H9 (cell line): ENCODE measurements at regions not wholly inside any gene's neighbourhood (a gene's known extent, or its start where the extent isn't known, plus 50 kb on each side); places are given as distances from the start of the nearest gene placed in this dataset.

Source experiments
- DNase-seq: peaks from one replicate; pipeline ENCODE4 v3.0.0-alpha.2; 2017
- H2AFZ ChIP-seq: one replicate; pipeline ENCODE4 v1.6.1; 2013; ENCODE audit warnings: mild to moderate bottlenecking, low read length, control low read depth, moderate library complexity
- H2AK5ac ChIP-seq: 2 replicates; pipeline ENCODE4 v1.6.1; 2013; ENCODE audit warnings: low read length, control low read depth, mixed read lengths; ENCODE audit not compliant: insufficient read length
- H2BK120ac ChIP-seq: one replicate; pipeline ENCODE4 v1.6.1; 2013; ENCODE audit warnings: low read depth, mild to moderate bottlenecking, low read length, control low read depth, inconsistent platforms; ENCODE audit not compliant: poor library complexity, severe bottlenecking
- H2BK12ac ChIP-seq: 2 replicates; pipeline ENCODE4 v1.6.1; 2013; ENCODE audit warnings: low read length, control low read depth, mixed read lengths, low read depth; ENCODE audit not compliant: insufficient read length
- H2BK15ac ChIP-seq: 2 replicates; pipeline ENCODE4 v1.6.1; 2013; ENCODE audit warnings: low read depth, low read length, control low read depth
- H2BK20ac ChIP-seq: one replicate; pipeline ENCODE4 v1.6.1; 2013; ENCODE audit warnings: low read depth, mild to moderate bottlenecking, low read length, control low read depth, inconsistent platforms; ENCODE audit not compliant: poor library complexity, severe bottlenecking
- H2BK5ac ChIP-seq: 2 replicates; pipeline ENCODE4 v1.6.1; 2013; ENCODE audit warnings: low read length, control low read depth, mixed read lengths; ENCODE audit not compliant: insufficient read length
- H3K14ac ChIP-seq: 2 replicates; pipeline ENCODE4 v1.6.1; 2013; ENCODE audit warnings: low read length, control low read depth; ENCODE audit not compliant: insufficient read depth
- H3K18ac ChIP-seq: 2 replicates; pipeline ENCODE4 v1.6.1; 2013; ENCODE audit warnings: low read depth, mild to moderate bottlenecking, mixed read lengths, low read length, control low read depth; ENCODE audit not compliant: insufficient read length
- H3K23ac ChIP-seq: 2 replicates; pipeline ENCODE4 v1.6.1; 2013; ENCODE audit warnings: low read length, control low read depth, mixed read lengths, low read depth; ENCODE audit not compliant: insufficient read length
- H3K23me2 ChIP-seq: 2 replicates; pipeline ENCODE4 v1.6.1; 2013; ENCODE audit warnings: low read depth, mild to moderate bottlenecking, mixed read lengths, low read length, control low read depth; ENCODE audit not compliant: insufficient read length, poor library complexity, severe bottlenecking
- H3K27ac ChIP-seq: 2 replicates; pipeline ENCODE4 v1.5.1; 2013; ENCODE audit warnings: low read length, control low read depth, mixed read lengths, low read depth; ENCODE audit not compliant: insufficient read length
- H3K27me3 ChIP-seq: 2 replicates; pipeline ENCODE4 v1.6.1; 2013; ENCODE audit warnings: low read length, control low read depth, inconsistent platforms; ENCODE audit not compliant: insufficient read depth
- H3K4ac ChIP-seq: 2 replicates; pipeline ENCODE4 v1.6.1; 2013; ENCODE audit warnings: low read depth, mild to moderate bottlenecking, control low read depth, inconsistent platforms, low read length, moderate library complexity
- H3K4me1 ChIP-seq: 2 replicates; pipeline ENCODE4 v1.6.1; 2013; ENCODE audit warnings: low read length, control low read depth, inconsistent platforms; ENCODE audit not compliant: insufficient read depth
- H3K4me2 ChIP-seq: 2 replicates; pipeline ENCODE4 v1.6.1; 2013; ENCODE audit warnings: low read length, control low read depth, mixed read lengths; ENCODE audit not compliant: insufficient read length, insufficient read depth
- H3K56ac ChIP-seq: 2 replicates; pipeline ENCODE4 v1.6.1; 2013; ENCODE audit warnings: low read depth, mild to moderate bottlenecking, mixed read lengths, low read length, control low read depth; ENCODE audit not compliant: insufficient read length
- H3K79me1 ChIP-seq: 2 replicates; pipeline ENCODE4 v1.6.1; 2013; ENCODE audit warnings: low read depth, mild to moderate bottlenecking, moderate library complexity, low read length, control low read depth, inconsistent platforms; ENCODE audit not compliant: insufficient read depth, poor library complexity, severe bottlenecking
- H3K79me2 ChIP-seq: 2 replicates; pipeline ENCODE4 v1.6.1; 2013; ENCODE audit warnings: low read length, control low read depth, inconsistent platforms; ENCODE audit not compliant: insufficient read depth
- H3K9ac ChIP-seq: 2 replicates; pipeline ENCODE4 v1.6.1; 2013; ENCODE audit warnings: low read length, control low read depth, mixed read lengths; ENCODE audit not compliant: insufficient read length; ENCODE audit errors: extremely low read depth
- H3K9me3 ChIP-seq: one replicate; pipeline ENCODE4 v1.6.1; 2013; ENCODE audit warnings: low read depth, low read length, inconsistent platforms; ENCODE audit not compliant: control insufficient read depth
- H3T11ph ChIP-seq: one replicate; pipeline ENCODE4 v1.6.1; 2013; ENCODE audit warnings: mild to moderate bottlenecking, low read length, control low read depth, inconsistent platforms
- H4K20me1 ChIP-seq: one replicate; pipeline ENCODE4 v1.6.1; 2013; ENCODE audit not compliant: control insufficient read depth, insufficient read length, insufficient read depth
- H4K5ac ChIP-seq: 2 replicates; pipeline ENCODE4 v1.6.1; 2013; ENCODE audit warnings: low read depth, mild to moderate bottlenecking, mixed read lengths, low read length, control low read depth; ENCODE audit not compliant: insufficient read length
- H4K8ac ChIP-seq: replicated peaks from 2 replicates; pipeline ENCODE4 v1.6.1; 2013; ENCODE audit warnings: low read length, control low read depth, mixed read lengths, low read depth; ENCODE audit not compliant: insufficient read length
- H4K91ac ChIP-seq: 2 replicates; pipeline ENCODE4 v1.6.1; 2013; ENCODE audit warnings: low read depth, mild to moderate bottlenecking, moderate library complexity, mixed read lengths, low read length, control low read depth; ENCODE audit not compliant: insufficient read length
- H3K27ac Mint-ChIP-seq, 3 experiments: 2 replicates in 2 of 3; 3 replicates in 1 of 3; pipeline ENCODE4 v1.8.0; 2020 to 2021; ENCODE audit warnings: mixed read lengths in 3 of 3, mild to moderate bottlenecking in 1 of 3, moderate library complexity in 1 of 3
- H3K27me3 Mint-ChIP-seq: 2 replicates; pipeline ENCODE4 v1.8.0; 2021; ENCODE audit warnings: low read depth, mild to moderate bottlenecking, moderate library complexity, mixed read lengths
- H3K36me3 Mint-ChIP-seq, 3 experiments: 2 replicates in 2 of 3; 3 replicates in 1 of 3; pipeline ENCODE4 v1.8.0; 2020 to 2021; ENCODE audit warnings: low read depth in 3 of 3, mixed read lengths in 3 of 3; ENCODE audit not compliant: insufficient read depth in 1 of 3
- H3K4me1 Mint-ChIP-seq, 2 experiments: 2 replicates each; pipeline ENCODE4 v1.8.0; 2020; ENCODE audit warnings: mixed read lengths in 2 of 2
- H3K4me3 Mint-ChIP-seq, 2 experiments: 2 replicates in 1 of 2; 3 replicates in 1 of 2; pipeline ENCODE4 v1.8.0; 2020 to 2021; ENCODE audit warnings: mild to moderate bottlenecking in 2 of 2, mixed read lengths in 2 of 2, moderate library complexity in 1 of 2
- H3K9me3 Mint-ChIP-seq, 2 experiments: 2 replicates in 1 of 2; 3 replicates in 1 of 2; pipeline ENCODE4 v1.8.0; 2020; ENCODE audit warnings: mild to moderate bottlenecking in 2 of 2, mixed read lengths in 2 of 2, moderate library complexity in 1 of 2
- CTCF ChIP-seq: fragments of 200-600 bp; sonication (generic); conservative IDR thresholded peaks from 3 replicates; pipeline ENCODE4 v1.8.0; 2021; ENCODE audit warnings: antibody characterized with exemption, mild to moderate bottlenecking
- WGBS: extraction: QIAGEN DNeasy Blood & Tissue Kit; methylation state at CpG from one replicate; pipeline ENCODE4 v1.1.7; 2013; ENCODE audit warnings: missing lambda C conversion rate, low lambda C conversion rate, mixed read lengths; ENCODE audit not compliant: insufficient read length; ENCODE audit errors: extremely low coverage; 5-methylcytosine and 5-hydroxymethylcytosine counted together

DNA sequence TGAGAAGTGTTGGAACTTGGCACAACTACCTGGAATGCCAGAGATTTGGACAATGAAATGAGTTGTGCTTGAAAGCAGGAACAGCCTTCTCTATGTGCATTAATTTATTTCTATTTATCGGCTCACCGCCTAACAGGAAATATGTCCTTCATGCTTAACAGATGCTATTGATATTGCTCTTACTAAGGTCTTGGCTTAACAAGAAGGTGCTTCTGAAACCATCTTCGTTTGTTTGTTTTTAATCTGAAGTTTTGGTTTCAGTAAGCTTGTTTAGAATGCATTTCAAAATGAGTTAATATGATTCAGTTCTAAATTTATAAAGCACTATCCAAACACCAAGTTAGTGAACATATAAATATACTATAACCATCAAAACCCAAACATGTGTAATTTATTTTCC is 898.3 kb upstream of the B3GALT2 start:
- H2BK12ac ChIP-seq, result no peak overlapping the region
- no peak overlapping the region for H2AK5ac ChIP-seq
- H3K9me3 ChIP-seq, result no peaks in the 10 kb centered on the region
- no peak for DNase-seq
- no peak overlapping the region for H4K8ac ChIP-seq
- peak overlapping the region in 1 of 3 experiments; percentile 58; a peak in 1 of 7 replicates for H3K27ac Mint-ChIP-seq
- H2AFZ ChIP-seq, result no peak overlapping the region
- TF ChIP-seq CTCF, result no peak
- no peak overlapping the region for H3K4ac ChIP-seq
- no peak overlapping the region for H3K9ac ChIP-seq
- no peaks in the 10 kb centered on the region for H3K4me1 Mint-ChIP-seq
- no peak overlapping the region for H3K4me2 ChIP-seq
- no peak overlapping the region for H3T11ph ChIP-seq
- H2BK15ac ChIP-seq, result no peak overlapping the region
- H3K4me3 Mint-ChIP-seq, result no peak overlapping the region
- no peaks in the 10 kb centered on the region for H3K4me1 ChIP-seq
- no peak overlapping the region for H3K56ac ChIP-seq
- WGBS, result no CpG with 5 or more reads among the region's 3 CpGs
- no peak overlapping the region for H4K91ac ChIP-seq
- no peak overlapping the region for H2BK20ac ChIP-seq
- H3K14ac ChIP-seq, result no peak overlapping the region
- no peaks in the 10 kb centered on the region for H3K9me3 Mint-ChIP-seq
- no peak overlapping the region for H2BK5ac ChIP-seq
- no peaks in the 10 kb centered on the region for H3K79me2 ChIP-seq
- H2BK120ac ChIP-seq, result no peak overlapping the region
- no peaks in the 10 kb centered on the region for H3K36me3 Mint-ChIP-seq
- no peak overlapping the region for H3K27ac ChIP-seq
- H3K23ac ChIP-seq, result no peak overlapping the region
- no peaks in the 10 kb centered on the region for H3K79me1 ChIP-seq
- no peak overlapping the region for H3K18ac ChIP-seq
- H4K20me1 ChIP-seq, result no peaks in the 10 kb centered on the region
- H3K27me3 Mint-ChIP-seq, result no peaks in the 10 kb centered on the region
- no peaks in the 10 kb centered on the region for H3K27me3 ChIP-seq
- H4K5ac ChIP-seq, result no peak overlapping the region
- no peaks in the 10 kb centered on the region for H3K23me2 ChIP-seq
